ENCODE measurements at regions not wholly inside any gene's neighbourhood (a gene's known extent, or its start where the extent isn't known, plus 50 kb on each side); places are given as distances from the start of the nearest gene placed in this dataset.

- TF ChIP-seq CTCF (conservative IDR thresholded peaks at IDR 0.05; ENCODE audit: low read depth, low read length) (no peak), EZH2 (IDR thresholded peaks at IDR 0.05; ENCODE audit: borderline replicate concordance, low read depth, low read length, poor library complexity, severe bottlenecking) (no peak)
Observed at GRCh38 chr2:144234542-144234871, 285.4 kb downstream of the ZEB2 start.
